HG03378 (cell line): ENCODE measurements at regions not wholly inside any gene's neighbourhood (a gene's known extent, or its start where the extent isn't known, plus 50 kb on each side); places are given as distances from the start of the nearest gene placed in this dataset.

ENCODE experiments used
- ATAC-seq: cut with Tn5 transposase; IDR thresholded peaks from one replicate; pipeline ENCODE4 v1.9.1; 2021; ENCODE audit warnings: mild to moderate bottlenecking, moderate library complexity; ENCODE audit not compliant: unreplicated experiment

GRCh38 chr3:94564247-94564646 lies 501.4 kb downstream of the NSUN3 start:
- no peak for ATAC-seq

- ATAC-seq: no peak
Measured at GRCh38 chr3:94568041-94568440, 505.2 kb downstream of the NSUN3 start.

GRCh38 chr3:94573337-94573736 lies 510.5 kb downstream of the NSUN3 start:
- ATAC-seq: no peak

- no peak for ATAC-seq
Measured at GRCh38 chr3:94587291-94587690, 524.4 kb downstream of the NSUN3 start.

GRCh38 chr3:94593526-94594150 lies 530.8 kb downstream of the NSUN3 start:
- no peak for ATAC-seq

GRCh38 chr3:94596141-94596540 lies 533.3 kb downstream of the NSUN3 start:
- no peak for ATAC-seq

- no peak for ATAC-seq
Measured at GRCh38 chr3:94596887-94597566, 534.2 kb downstream of the NSUN3 start.

- no peak for ATAC-seq
Measured at GRCh38 chr3:94607778-94608177, 544.9 kb downstream of the NSUN3 start.

- no peak for ATAC-seq
Measured at GRCh38 chr3:94609908-94610307, 547.0 kb downstream of the NSUN3 start.

- no peak for ATAC-seq
Measured at GRCh38 chr3:94611596-94611995, 548.7 kb downstream of the NSUN3 start.

GRCh38 chr3:94612631-94613030 lies 549.8 kb downstream of the NSUN3 start:
- ATAC-seq: no peak

- no peak for ATAC-seq
Measured at GRCh38 chr3:94614192-94614591, 551.3 kb downstream of the NSUN3 start.

GRCh38 chr3:94615275-94616065 lies 552.6 kb downstream of the NSUN3 start:
- no peak for ATAC-seq

GRCh38 chr3:94616833-94617232 lies 554.0 kb downstream of the NSUN3 start:
- no peak for ATAC-seq

GRCh38 chr3:94617312-94617711 lies 554.5 kb downstream of the NSUN3 start:
- ATAC-seq: no peak

- ATAC-seq: no peak
Measured at GRCh38 chr3:94619643-94620042, 556.8 kb downstream of the NSUN3 start.

GRCh38 chr3:94626573-94626972 lies 563.7 kb downstream of the NSUN3 start:
- ATAC-seq: no peak

- ATAC-seq: no peak
Measured at GRCh38 chr3:94627689-94628088, 564.8 kb downstream of the NSUN3 start.

- ATAC-seq: no peak
Measured at GRCh38 chr3:94643400-94643799, 580.5 kb downstream of the NSUN3 start.

- ATAC-seq: no peak
Measured at GRCh38 chr3:94645790-94646189, 582.9 kb downstream of the NSUN3 start.

GRCh38 chr3:94647131-94647530 lies 584.3 kb downstream of the NSUN3 start:
- ATAC-seq: no peak
